ENCODE measurements at regions not wholly inside any gene's neighbourhood (a gene's known extent, or its start where the extent isn't known, plus 50 kb on each side); places are given as distances from the start of the nearest gene placed in this dataset.

DNA sequence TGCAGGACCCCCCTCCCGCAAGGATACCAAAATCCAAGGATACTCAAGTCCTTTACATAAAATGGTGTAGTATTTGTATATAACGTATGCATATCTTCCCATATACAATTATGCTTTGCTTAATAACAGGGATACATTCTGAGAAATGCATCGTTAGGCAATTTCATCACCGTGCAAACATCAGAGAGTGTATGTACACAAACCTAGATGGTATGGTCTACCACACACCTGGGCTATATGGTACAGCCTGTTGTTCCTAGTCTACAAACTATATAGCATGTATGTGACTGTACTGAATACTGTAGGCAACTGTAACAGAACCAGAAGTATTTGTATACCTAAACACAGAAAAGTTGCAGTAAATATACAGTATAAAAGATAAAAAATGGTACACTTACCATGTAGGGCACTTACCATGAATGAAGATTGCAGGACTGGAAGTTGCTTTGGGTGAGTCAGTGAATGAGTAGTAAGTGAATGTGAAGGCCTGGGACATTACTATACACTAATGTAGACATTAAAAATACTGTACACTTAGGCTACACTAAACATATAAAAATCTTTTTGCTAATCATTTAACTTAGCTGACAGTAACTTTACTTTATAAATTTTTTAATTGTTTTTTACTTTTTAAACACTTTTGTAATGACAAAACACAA is 141.1 kb downstream of the SLC41A2 start:
- DNase-seq (no peak), ATAC-seq (no peak)
- Histone ChIP-seq H3K27me3 (no peaks in the 10 kb centered on the region), H3K4me3 (no peak overlapping the region), H3K9me3 (no peaks in the 10 kb centered on the region), H3K36me3 (peaks cover 0 to 8% (median 0%) of the 10 kb centered on the region in 4 donors), H3K27ac (no peak overlapping the region), H3K4me1 (no peaks in the 10 kb centered on the region)
- TF ChIP-seq POLR2A (IDR thresholded peaks at IDR 0.05) = no peak
- TF ChIP-seq, protein P1, sequence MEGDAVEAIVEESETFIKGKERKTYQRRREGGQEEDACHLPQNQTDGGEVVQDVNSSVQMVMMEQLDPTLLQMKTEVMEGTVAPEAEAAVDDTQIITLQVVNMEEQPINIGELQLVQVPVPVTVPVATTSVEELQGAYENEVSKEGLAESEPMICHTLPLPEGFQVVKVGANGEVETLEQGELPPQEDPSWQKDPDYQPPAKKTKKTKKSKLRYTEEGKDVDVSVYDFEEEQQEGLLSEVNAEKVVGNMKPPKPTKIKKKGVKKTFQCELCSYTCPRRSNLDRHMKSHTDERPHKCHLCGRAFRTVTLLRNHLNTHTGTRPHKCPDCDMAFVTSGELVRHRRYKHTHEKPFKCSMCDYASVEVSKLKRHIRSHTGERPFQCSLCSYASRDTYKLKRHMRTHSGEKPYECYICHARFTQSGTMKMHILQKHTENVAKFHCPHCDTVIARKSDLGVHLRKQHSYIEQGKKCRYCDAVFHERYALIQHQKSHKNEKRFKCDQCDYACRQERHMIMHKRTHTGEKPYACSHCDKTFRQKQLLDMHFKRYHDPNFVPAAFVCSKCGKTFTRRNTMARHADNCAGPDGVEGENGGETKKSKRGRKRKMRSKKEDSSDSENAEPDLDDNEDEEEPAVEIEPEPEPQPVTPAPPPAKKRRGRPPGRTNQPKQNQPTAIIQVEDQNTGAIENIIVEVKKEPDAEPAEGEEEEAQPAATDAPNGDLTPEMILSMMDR (IDR thresholded peaks at IDR 0.05) = no peak
- intact Hi-C loops (cut with DNase I) = no loop called here
- WGBS (ENCODE audit: insufficient coverage, low coverage, low lambda C conversion rate, missing lambda C conversion rate) = 89% methylated on average over 4 of the region's 4 CpGs

GRCh38 chr12:104815935-104816334 is 142.2 kb downstream of the SLC41A2 start:
- Histone ChIP-seq H3K27ac (no peak overlapping the region), H3K4me3 (no peak overlapping the region), H3K9me3 (no peaks in the 10 kb centered on the region), H3K4me1 (no peaks in the 10 kb centered on the region), H3K36me3 (peaks cover 0 to 10% (median 1%) of the 10 kb centered on the region in 4 donors), H3K27me3 (no peaks in the 10 kb centered on the region)
- TF ChIP-seq POLR2A (IDR thresholded peaks at IDR 0.05) = no peak
- TF ChIP-seq, protein P1 (IDR thresholded peaks at IDR 0.05) = no peak
- intact Hi-C loops (cut with DNase I) = no loop called here
- DNase-seq = no peak
- no peak for ATAC-seq
- 83% methylated on average over 5 of the region's 5 CpGs for WGBS (ENCODE audit: insufficient coverage, low coverage, low lambda C conversion rate, missing lambda C conversion rate)

GRCh38 chr12:104814944-104815343 is 143.1 kb downstream of the SLC41A2 start:
- no peak for TF ChIP-seq POLR2A (IDR thresholded peaks at IDR 0.05)
- TF ChIP-seq, protein P1 (IDR thresholded peaks at IDR 0.05) = no peak
- intact Hi-C loops (cut with DNase I) = no loop called here
- H3K4me3 ChIP-seq = no peak overlapping the region
- H3K27me3 ChIP-seq = no peaks in the 10 kb centered on the region
- 82% methylated on average over 3 of the region's 3 CpGs for WGBS (ENCODE audit: insufficient coverage, low coverage, low lambda C conversion rate, missing lambda C conversion rate)
- no peaks in the 10 kb centered on the region for H3K9me3 ChIP-seq
- ATAC-seq (no peak), DNase-seq (no peak)
- no peak overlapping the region for H3K27ac ChIP-seq
- no peaks in the 10 kb centered on the region for H3K4me1 ChIP-seq
- H3K36me3 ChIP-seq = peaks cover 0 to 6% (median 1%) of the 10 kb centered on the region in 4 donors

Small RNA genes lying in the stretch of these regions (small RNA-seq; reads per million reads assigned to genes)
- 0 reads per million in 2 experiments for gene RF00019
